Neural cell (in vitro differentiated cells): ENCODE measurements at regions not wholly inside any gene's neighbourhood (a gene's known extent, or its start where the extent isn't known, plus 50 kb on each side); places are given as distances from the start of the nearest gene placed in this dataset.
"Not testable (repeated sequence)": the region's sequence is repeated elsewhere in the genome, so short reads cannot be mapped to it uniquely, and the experiment has no call there.

Experiments used
- H2AFZ ChIP-seq: fragments of 200-600, 300-800 bp; sonication (generic), shearing (Covaris generic); 2 replicates; pipeline ENCODE4 v1.6.0; 2014; ENCODE audit warnings: low read depth, mild to moderate bottlenecking, antibody characterized with exemption, low read length, moderate library complexity
- H3F3A ChIP-seq: fragments of 200-600 bp; shearing (Covaris generic); 2 replicates; pipeline ENCODE4 v1.6.1; 2016; ENCODE audit warnings: mild to moderate bottlenecking, moderate library complexity, mixed read lengths, antibody characterized with exemption, low read length; ENCODE audit not compliant: insufficient read depth, poor library complexity, severe bottlenecking
- H3K27ac ChIP-seq: fragments of 200-600, 300-800 bp; sonication (generic), shearing (Covaris generic); 2 replicates; pipeline ENCODE4 v1.5.1; 2014; ENCODE audit warnings: mild to moderate bottlenecking, low read length, moderate library complexity
- H3K27me3 ChIP-seq: fragments of 300-800, 200-600 bp; sonication (generic), shearing (Covaris generic); 2 replicates; pipeline ENCODE4 v1.6.0; 2014; ENCODE audit warnings: mild to moderate bottlenecking, low read depth, low read length, moderate library complexity; ENCODE audit not compliant: insufficient read depth
- H3K36me3 ChIP-seq: fragments of 300-800, 200-600 bp; sonication (generic), shearing (Covaris generic); 2 replicates; pipeline ENCODE4 v1.5.1; 2014; ENCODE audit warnings: mild to moderate bottlenecking, antibody characterized with exemption, low read length, moderate library complexity; ENCODE audit not compliant: insufficient read depth
- H3K4me2 ChIP-seq: fragments of 300-800, 200-600 bp; sonication (generic), shearing (Covaris generic); 2 replicates; pipeline ENCODE4 v1.6.0; 2014; ENCODE audit warnings: mild to moderate bottlenecking, low read length
- H3K4me3 ChIP-seq: fragments of 300-800, 200-600 bp; sonication (generic), shearing (Covaris generic); 2 replicates; pipeline ENCODE4 v1.5.1; 2014; ENCODE audit warnings: mild to moderate bottlenecking, low read length, moderate library complexity
- H3K79me2 ChIP-seq: fragments of 200-600 bp; shearing (Covaris generic); replicated peaks from 2 replicates; pipeline ENCODE4 v1.6.0; 2014; ENCODE audit warnings: mild to moderate bottlenecking, low read length, moderate library complexity; ENCODE audit not compliant: insufficient read depth
- H3K9ac ChIP-seq: fragments of 300-800, 200-600 bp; sonication (generic), shearing (Covaris generic); 2 replicates; pipeline ENCODE4 v1.6.1; 2016; ENCODE audit warnings: mild to moderate bottlenecking, low read length, mixed read lengths
- H3K9me2 ChIP-seq: fragments of 200-600 bp; shearing (Covaris generic); 2 replicates; pipeline ENCODE4 v1.6.1; 2016; ENCODE audit warnings: mild to moderate bottlenecking, low read length, mixed read lengths; ENCODE audit not compliant: insufficient read depth
- H3K9me3 ChIP-seq: fragments of 200-600, 300-800 bp; sonication (generic), shearing (Covaris generic); 2 replicates; pipeline ENCODE4 v1.6.1; 2016; ENCODE audit warnings: mild to moderate bottlenecking, mixed run types, low read length, moderate library complexity, mixed read lengths
- H4K20me1 ChIP-seq: fragments of 200-600 bp; shearing (Covaris generic); 2 replicates; pipeline ENCODE4 v1.6.1; 2016; ENCODE audit warnings: mild to moderate bottlenecking, mixed run types; ENCODE audit not compliant: insufficient read depth
- CTCF ChIP-seq: fragments of 450-650 bp; IDR thresholded peaks from 2 replicates; pipeline ENCODE4 v1.5.1; 2014; ENCODE audit warnings: antibody characterized with exemption, mild to moderate bottlenecking, moderate library complexity; ENCODE audit not compliant: poor library complexity, severe bottlenecking
- EP300 ChIP-seq: fragments of 450-650 bp; conservative IDR thresholded peaks from 2 replicates; pipeline ENCODE4 v1.6.1; 2014; ENCODE audit warnings: antibody characterized with exemption, mild to moderate bottlenecking, moderate library complexity; ENCODE audit not compliant: poor library complexity, severe bottlenecking
- EZH2 ChIP-seq: fragments of 200-600, 300-800 bp; shearing (Covaris generic), sonication (generic); IDR thresholded peaks from 2 replicates; pipeline ENCODE4 v1.6.1; 2014; ENCODE audit warnings: antibody characterized with exemption, low read length, borderline replicate concordance, mild to moderate bottlenecking; ENCODE audit not compliant: insufficient read depth, poor library complexity, severe bottlenecking
- MXI1 ChIP-seq: fragments of 450-650 bp; conservative IDR thresholded peaks from 2 replicates; pipeline ENCODE4 v1.6.1; 2014; ENCODE audit warnings: antibody characterized with exemption, mild to moderate bottlenecking; ENCODE audit not compliant: poor library complexity, severe bottlenecking
- POLR2AphosphoS5 ChIP-seq: IDR thresholded peaks from 2 replicates; pipeline ENCODE4 v1.6.1; 2012
- RAD21 ChIP-seq: fragments of 450-650 bp; conservative IDR thresholded peaks from 2 replicates; pipeline ENCODE4 v1.6.1; 2014; ENCODE audit warnings: antibody characterized with exemption, mild to moderate bottlenecking, moderate library complexity
- SMC3 ChIP-seq: fragments of 450-650 bp; conservative IDR thresholded peaks from 2 replicates; pipeline ENCODE4 v1.6.1; 2014; ENCODE audit warnings: antibody characterized with exemption, mild to moderate bottlenecking, moderate library complexity; ENCODE audit not compliant: poor library complexity
- TAF1 ChIP-seq: IDR thresholded peaks from 2 replicates; pipeline ENCODE4 v1.6.1; 2012; ENCODE audit warnings: low read depth
- TF ChIP-seq, protein P1 (sequence below): IDR thresholded peaks from 2 replicates; pipeline ENCODE4 v1.6.1; 2012; ENCODE audit warnings: borderline replicate concordance

DNA sequence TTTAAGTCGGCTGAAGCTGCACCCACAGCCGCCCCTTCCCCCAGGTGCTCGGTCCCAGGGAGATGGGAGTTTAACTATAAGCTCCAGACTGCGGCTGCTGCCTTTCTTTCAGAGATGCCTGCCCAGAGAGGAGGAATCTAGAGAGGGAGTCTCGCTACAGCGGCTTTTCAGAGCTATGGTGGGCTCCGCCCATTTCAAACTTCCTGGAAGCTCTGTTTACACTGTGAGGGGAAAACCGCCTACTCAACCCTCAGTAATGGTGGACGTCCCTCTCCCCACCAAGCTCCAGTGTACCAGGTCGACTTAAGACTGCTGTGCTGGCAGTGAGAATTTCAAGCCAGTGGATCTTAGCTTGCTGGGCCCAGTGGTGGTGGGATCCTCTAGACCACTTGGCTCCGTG, 135.4 kb downstream of the CXCL12 start:
- Histone ChIP-seq H3K9me2 (no peaks in the 10 kb centered on the region), H3F3A (no peaks in the 10 kb centered on the region), H3K36me3 (no peaks in the 10 kb centered on the region), H3K4me2 (no peak overlapping the region), H3K4me3 (no peak overlapping the region), H4K20me1 (no peaks in the 10 kb centered on the region), H3K9me3 (no peaks in the 10 kb centered on the region), H3K27ac (no peak overlapping the region), H2AFZ (no peak overlapping the region), H3K27me3 (no peaks in the 10 kb centered on the region), H3K9ac (no peak overlapping the region), H3K79me2 (no peaks in the 10 kb centered on the region)
- no peak for TF ChIP-seq TAF1
- no peak for TF ChIP-seq EZH2
- TF ChIP-seq SMC3: no peak
- TF ChIP-seq CTCF: no peak
- no peak for TF ChIP-seq POLR2AphosphoS5
- TF ChIP-seq MXI1: no peak
- TF ChIP-seq EP300: no peak
- TF ChIP-seq, protein P1, sequence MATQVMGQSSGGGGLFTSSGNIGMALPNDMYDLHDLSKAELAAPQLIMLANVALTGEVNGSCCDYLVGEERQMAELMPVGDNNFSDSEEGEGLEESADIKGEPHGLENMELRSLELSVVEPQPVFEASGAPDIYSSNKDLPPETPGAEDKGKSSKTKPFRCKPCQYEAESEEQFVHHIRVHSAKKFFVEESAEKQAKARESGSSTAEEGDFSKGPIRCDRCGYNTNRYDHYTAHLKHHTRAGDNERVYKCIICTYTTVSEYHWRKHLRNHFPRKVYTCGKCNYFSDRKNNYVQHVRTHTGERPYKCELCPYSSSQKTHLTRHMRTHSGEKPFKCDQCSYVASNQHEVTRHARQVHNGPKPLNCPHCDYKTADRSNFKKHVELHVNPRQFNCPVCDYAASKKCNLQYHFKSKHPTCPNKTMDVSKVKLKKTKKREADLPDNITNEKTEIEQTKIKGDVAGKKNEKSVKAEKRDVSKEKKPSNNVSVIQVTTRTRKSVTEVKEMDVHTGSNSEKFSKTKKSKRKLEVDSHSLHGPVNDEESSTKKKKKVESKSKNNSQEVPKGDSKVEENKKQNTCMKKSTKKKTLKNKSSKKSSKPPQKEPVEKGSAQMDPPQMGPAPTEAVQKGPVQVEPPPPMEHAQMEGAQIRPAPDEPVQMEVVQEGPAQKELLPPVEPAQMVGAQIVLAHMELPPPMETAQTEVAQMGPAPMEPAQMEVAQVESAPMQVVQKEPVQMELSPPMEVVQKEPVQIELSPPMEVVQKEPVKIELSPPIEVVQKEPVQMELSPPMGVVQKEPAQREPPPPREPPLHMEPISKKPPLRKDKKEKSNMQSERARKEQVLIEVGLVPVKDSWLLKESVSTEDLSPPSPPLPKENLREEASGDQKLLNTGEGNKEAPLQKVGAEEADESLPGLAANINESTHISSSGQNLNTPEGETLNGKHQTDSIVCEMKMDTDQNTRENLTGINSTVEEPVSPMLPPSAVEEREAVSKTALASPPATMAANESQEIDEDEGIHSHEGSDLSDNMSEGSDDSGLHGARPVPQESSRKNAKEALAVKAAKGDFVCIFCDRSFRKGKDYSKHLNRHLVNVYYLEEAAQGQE: no peak
- no peak for TF ChIP-seq RAD21

- H3K27me3 ChIP-seq, H3K9me3 ChIP-seq, H3K4me3 ChIP-seq, H3F3A ChIP-seq, H3K36me3 ChIP-seq, H3K4me2 ChIP-seq, H3K79me2 ChIP-seq, H4K20me1 ChIP-seq, H3K27ac ChIP-seq, H3K9ac ChIP-seq, H2AFZ ChIP-seq, H3K9me2 ChIP-seq: not testable (repeated sequence)
Observed at GRCh38 chr10:44246700-44247099, 138.2 kb downstream of the CXCL12 start.

- not testable (repeated sequence) for H3F3A ChIP-seq, H3K4me3 ChIP-seq, H3K27me3 ChIP-seq, H2AFZ ChIP-seq, H3K9me2 ChIP-seq, H3K79me2 ChIP-seq, H3K27ac ChIP-seq, H3K9me3 ChIP-seq, H3K4me2 ChIP-seq, H3K36me3 ChIP-seq, H3K9ac ChIP-seq, H4K20me1 ChIP-seq
Observed at GRCh38 chr10:44246287-44246686, 138.6 kb downstream of the CXCL12 start.
